Anterior cingulate cortex (tissue), 58 donors: ENCODE measurements at regions not wholly inside any gene's neighbourhood (a gene's known extent, or its start where the extent isn't known, plus 50 kb on each side); places are given as distances from the start of the nearest gene placed in this dataset.
"Not testable (repeated sequence)": the region's sequence is repeated elsewhere in the genome, so short reads cannot be mapped to it uniquely, and the experiment has no call there.

Experiments
- DNase-seq, 58 donors: peaks; one replicate each; lab custom pipeline; 2025; lab: John Stamatoyannopoulos, UW

DNA sequence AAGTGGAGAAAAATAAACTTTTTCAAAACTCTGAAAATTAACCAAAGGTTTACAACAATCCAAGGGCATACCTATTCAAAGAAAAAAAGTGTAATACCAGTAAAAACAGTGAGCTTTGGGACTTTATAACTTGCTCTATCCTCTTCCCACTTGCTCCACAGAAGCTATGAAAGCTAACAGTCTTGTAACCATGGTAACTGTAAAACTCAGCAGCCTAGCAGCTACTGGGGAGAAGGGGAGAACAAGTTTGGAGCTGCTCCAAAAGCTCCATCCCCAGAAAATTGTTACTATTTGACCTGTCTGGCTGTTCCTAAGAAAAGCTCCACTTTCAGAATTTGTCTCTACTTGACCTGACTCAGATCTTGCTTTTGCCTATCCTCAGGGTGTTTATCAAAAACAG, 191.5 kb downstream of the OTUD1 start:
- DNase-seq, result no peak

- no peak for DNase-seq
These were observed 192.0 kb downstream of the OTUD1 start for GRCh38 chr10:23630885-23631284.

DNA sequence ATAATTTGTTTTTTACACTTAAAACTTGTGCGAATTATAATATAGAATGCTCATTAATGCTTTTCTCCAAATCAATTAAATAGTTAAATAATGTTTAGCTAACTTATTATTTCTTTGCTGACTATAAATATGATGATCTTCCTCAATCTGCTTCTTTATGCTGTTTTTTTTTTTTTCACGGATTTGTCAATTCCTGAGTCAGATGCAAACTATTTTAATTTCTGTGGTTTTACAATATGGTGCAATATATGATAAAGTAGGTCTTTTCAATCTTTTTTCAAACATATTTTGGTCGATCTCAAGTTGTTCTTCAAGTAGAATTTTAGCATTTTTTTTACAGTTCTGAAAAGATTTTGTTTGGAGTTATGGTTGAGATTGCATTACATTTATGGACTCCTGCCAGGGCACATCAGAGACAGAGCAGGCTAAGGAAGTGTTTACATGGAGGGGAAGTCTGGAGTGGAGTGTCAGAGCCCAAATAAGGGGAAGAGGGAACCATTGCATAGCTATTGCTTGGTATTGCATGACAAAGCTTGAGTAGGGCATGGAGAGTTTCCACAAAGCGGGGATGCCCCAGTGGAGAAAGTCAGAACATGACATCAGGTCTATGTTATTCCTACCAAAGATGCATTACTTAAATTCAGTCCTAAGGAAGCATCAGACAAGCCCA, 204.4 kb downstream of the OTUD1 start:
- peak in 3 of 58 donors; percentile 1 for DNase-seq

DNA sequence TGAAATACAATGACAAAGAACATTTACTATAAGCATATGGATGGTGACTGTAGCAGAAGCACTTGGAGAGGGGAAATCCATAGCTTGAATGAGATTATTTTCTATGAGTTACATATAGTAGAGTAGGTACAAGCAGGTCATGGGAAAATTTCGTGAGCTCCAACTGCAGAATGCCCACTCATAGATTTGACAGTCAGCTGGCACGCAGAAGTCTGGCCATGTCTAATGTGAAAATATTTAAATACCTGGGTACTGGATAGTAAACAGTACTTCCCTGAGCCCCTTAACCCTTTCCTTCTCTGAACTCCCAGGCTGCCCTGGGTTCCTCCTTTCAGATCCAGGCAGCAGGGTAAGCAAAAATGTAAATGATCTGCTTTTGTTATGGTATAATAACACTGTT, 209.7 kb downstream of the OTUD1 start:
- DNase-seq, result no peak

DNA sequence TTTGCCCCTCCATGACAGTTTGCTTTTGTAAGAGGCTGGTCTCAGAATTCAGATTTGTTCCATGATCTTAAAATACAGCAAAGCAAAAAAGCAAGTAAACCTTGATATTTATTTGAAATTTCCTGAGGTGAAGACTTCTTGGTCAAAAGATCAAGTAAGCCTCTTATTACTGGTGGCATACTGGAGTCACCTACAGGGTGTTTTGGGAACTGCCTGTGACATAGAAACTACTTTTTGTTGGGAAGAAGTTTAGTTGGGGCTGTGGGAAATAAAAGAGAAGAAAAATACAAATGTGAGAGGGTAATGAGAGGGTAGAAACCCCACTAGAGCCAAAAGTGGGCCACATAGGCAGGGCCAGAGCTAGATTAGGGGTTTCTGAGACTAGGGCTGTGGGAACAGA, 217.9 kb downstream of the OTUD1 start:
- DNase-seq, result no peak

- DNase-seq, result no peak
These were observed 218.8 kb downstream of the OTUD1 start for GRCh38 chr10:23657677-23658076.

DNA sequence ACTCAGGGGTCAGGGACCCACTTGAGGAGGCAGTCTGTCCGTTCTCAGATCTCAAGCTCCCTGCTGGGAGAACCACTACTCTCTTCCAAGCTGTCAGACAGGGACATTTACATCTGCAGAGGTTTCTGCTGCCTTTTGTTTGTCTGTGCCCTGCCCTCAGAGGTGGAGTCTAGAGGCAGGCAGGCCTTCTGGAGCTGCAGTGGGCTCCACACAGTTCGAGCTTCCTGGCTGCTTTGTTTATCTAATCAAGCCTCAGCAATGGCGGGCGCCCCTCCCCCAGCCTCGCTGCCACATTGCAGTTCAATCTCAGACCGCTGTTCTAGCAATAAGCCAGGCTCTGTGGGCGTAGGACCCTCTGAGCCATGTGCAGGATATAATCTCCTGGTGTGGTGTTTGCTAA, 233.0 kb downstream of the OTUD1 start:
- not testable (repeated sequence) for DNase-seq

GRCh38 chr10:23675585-23675984, 236.7 kb downstream of the OTUD1 start:
- DNase-seq, result no peak

DNA sequence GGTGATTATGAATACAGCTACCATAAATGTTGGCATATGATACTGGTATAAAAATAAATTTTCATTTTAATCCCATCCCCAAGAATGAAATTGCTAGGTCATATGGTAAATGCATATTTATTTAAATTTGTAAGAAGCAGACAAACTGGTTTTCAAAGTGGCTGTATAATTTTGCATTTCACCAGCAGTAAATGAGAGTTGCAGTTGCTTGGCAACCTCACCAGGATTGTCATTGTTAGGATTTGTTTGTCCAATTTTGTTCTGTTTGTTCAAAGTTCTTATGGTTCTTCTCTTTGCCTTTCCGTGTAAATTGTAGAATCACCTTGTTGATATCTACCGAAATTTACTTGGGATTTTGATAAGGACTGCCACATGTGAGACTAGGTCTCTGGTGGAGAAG, 237.4 kb downstream of the OTUD1 start:
- DNase-seq, result no peak

GRCh38 chr10:23686722-23687121, 247.8 kb downstream of the OTUD1 start:
- DNase-seq, result no peak

DNA sequence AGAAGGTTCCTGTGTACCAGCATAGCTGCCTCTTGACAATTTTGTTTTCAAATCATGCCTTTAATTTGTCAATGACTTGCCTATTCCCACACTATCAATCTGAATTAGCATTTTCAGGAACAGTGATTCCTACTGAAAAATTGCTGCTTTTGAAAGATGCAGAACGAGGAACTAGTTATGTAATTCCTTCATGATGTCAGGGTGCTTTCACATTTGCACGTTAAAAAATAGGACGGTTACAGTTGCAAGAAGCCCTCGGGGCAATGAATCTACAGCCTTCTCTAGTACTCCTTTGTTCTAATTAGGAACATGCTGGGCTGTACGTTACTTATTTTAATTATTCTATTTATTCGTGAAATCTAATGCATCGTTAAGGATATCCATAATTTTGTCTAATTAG, 253.9 kb downstream of the OTUD1 start:
- DNase-seq, result no peak

DNA sequence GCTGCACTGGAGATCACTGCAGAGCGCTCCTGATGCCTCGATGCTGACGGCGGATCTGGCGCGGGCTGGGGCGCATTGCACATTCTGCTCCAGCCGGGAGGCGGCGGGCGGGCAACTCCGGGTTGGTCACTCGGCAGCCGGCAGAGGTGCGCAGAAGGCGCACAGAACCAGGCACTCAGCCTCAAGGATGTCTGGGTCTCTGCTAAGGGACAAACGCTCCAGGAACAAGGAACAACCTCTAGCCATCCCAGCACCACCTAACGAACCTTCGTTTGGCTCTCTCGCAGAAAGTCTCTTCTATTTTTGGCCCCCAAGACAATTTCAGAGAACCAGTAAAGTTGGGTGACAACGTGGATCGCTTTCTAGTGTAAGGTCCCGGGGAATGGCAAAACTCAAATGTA, 254.6 kb downstream of the OTUD1 start:
- peak in 21 of 58 donors; percentile 6 to 60 (median 15) for DNase-seq

DNA sequence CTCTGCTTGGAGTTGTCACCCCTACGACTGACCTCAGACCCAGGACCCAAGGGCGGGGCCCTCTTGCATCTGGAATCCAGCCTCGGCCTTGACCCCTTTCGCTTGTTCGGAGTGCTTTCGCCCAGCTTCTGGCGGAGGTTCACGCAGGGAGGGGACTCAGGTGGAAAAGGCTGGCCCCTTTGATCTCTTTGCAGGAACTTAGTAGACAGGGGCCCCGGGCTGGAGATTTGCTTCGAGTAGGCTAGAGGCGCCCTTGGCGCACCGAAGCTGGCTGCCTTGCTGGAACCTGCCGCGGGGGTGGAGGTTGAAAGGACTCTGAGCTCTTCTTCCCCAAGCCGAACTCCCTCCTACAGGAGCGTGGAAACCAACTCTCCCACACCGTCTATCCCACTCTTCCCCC, 255.1 kb downstream of the OTUD1 start:
- peak in 3 of 58 donors; percentile 16 to 55 (median 19) for DNase-seq

GRCh38 chr10:23694446-23694920, 255.6 kb downstream of the OTUD1 start:
- peak in 34 of 58 donors; percentile 4 to 67 (median 28) for DNase-seq

DNA sequence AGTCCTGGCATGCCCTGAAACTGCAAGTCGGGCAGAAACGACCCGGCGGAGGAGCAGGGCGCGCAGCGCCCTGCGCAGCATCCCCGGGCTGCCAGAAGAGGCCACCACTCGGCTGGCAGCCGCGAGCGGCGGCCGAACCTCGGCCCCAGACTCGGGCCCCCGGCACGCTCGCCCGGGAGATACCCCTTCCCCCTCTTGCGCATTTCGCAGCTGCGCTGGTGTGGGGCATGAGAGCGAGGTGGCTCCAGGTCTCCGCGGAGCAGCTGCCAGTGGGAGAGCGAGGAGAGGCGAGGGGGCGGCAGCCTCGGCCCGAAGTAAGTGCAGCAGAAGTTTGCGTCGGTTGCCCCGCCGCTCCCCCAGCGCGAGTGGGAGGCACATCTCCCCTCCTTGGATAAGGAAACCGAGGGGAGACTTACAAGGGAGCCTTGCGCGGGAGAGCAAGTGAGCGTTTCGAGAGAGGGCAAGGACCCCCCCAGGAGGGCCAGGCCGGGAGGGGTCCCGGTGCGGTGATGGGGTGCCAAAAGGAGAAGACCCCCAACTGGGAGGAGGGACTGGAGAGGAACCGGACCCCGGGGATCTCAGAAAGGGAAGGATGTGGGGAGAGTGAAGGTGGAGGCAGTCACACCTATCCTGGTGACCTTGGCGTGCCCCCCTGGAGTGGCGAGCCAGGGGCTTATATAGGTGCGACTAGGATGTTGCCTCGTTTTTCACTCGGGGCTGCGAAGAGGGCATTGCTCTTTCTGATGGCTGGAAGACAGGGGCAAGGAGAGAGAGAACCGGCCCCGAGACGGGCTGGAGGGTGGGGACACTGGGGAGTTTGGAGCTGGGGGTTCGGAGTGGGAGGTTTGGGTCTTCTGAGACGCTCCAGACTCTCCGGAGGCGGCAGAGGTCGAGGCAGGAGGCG, 256.3 kb downstream of the OTUD1 start:
- peak in 3 of 58 donors; percentile 16 to 67 (median 54) for DNase-seq

DNA sequence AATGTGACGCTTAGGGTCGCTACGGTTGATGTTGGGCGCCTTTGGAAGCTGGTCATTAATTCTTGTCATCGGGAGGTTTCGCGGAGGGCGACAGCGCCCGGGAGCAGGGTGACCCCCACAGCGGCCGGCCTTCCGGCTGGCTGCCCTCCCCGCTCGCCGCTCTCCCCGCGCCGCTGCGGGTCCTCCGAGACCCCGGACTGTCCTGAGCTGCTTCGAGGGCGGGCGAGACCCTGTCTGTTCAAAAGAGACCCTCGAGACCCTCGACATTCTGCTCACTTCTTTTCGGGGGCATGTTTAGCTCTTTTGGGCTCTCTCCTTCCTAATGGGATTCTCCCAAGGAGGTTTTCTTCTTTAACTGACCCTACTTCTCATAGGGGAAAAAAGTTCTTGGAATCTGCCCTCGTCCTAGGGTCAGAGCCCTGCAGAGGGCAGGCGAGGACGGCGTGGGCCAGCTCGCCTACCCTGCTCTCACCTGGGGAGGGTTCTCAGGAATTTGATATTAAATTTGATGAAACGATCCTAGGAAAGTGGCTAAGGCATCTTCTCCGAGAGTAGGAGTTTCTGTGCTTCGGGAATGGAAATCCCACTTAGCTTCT, 257.0 kb downstream of the OTUD1 start:
- no peak for DNase-seq

DNA sequence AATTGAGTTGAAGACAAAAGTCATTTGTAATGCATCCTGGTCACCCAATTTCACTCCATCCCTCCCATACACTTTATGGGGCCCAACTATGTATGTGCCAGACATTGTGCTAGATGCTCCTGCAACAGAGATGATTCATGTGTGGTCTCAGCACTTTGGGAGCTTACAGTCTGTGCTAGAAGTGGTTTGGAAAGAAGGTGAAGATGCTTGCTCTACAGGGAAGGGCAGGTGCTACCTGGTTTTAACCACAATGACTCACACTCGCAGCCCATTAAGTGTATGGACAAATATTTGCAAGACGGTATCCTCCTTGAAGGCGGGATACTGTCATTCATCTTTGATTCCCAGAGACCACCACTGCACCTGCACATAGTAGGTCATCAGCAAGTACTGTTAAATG, 257.6 kb downstream of the OTUD1 start:
- no peak for DNase-seq

DNA sequence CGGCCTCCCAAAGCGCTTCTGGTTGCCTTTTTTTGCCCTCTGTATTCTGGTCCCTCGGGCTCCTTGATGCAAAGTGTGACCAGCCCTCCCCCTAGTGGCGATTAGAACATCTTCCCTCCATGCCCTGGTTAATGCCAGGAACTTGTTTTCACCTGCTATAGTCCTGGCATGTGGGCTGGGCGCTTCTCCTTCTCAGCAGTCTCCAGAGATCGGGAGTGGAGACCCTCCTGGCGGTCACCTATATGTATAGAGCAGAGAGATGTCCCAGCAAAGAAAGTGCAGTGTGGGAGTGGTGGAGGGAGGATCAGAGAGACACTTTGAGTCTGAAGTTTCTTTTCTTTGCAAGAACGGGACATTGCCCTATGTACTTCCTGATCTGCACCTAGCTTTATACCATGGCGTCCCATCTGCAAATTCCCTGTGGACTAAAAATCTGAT, 264.1 kb downstream of the OTUD1 start:
- DNase-seq, result peak in 30 of 58 donors; percentile 1 to 54 (median 14)

DNA sequence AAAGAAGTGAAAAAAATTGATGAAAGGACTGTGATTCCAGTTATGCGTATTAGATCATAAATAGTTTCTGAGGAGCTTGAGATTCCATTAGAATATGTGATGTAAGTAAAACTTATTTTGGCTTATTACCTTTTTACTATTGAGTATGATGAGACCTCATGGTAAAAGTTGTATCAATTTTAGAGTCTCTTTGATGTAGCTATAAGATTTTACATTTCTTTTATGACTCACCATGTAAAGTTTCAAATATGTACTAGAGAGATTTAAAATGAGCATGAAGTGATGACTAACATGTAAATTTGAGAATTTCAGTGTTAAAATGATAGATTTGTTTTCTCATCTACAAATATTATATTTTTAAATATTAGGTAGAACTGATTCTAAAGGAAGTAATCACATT, 276.5 kb downstream of the OTUD1 start:
- no peak for DNase-seq

DNA sequence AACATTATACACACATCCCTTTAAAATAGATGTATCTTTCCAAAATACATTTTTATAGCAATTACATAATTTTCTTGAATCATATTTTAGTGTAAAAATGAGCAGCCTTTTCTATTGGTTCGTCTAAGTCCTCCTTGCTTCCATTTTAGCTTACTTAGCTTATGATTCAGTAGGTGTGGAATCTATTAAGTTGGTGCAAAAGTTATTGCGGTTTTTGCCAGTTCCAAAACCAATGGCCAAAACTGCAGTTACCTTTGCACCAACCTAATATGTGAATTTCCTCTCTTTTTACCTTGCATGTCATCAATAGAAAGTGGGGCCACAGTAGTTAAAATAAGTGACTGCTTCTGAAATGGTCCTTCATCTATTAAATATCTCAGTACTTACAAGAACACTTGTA, 279.0 kb downstream of the OTUD1 start:
- DNase-seq, result no peak

- DNase-seq, result peak in 3 of 58 donors; percentile 6 to 56 (median 11)
These were observed 280.1 kb downstream of the OTUD1 start for GRCh38 chr10:23718946-23719345.
